ENCODE measurements at regions not wholly inside any gene's neighbourhood (a gene's known extent, or its start where the extent isn't known, plus 50 kb on each side); places are given as distances from the start of the nearest gene placed in this dataset.

DNA sequence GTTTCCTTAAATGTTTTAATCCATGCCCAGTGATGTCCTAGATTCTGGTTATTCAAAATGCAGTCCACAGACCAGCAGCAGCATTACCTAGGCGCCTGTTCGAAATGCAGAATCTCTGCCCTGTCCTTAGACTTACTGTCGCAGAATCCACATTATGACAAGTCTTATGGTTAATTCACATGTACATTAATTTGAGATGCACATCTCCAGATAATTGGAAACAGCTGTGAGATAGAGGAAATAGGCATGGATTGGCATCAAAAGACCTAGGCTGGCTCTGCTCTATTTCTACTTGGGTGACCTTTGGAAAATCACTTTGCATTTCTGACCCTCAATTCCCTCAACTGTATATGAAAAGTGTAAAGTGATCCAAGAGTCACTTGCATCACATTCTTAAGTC, 700.7 kb downstream of the DIAPH3 start:
- H3K27me3 ChIP-seq (replicated peaks; ENCODE audit: insufficient read depth, low read depth, low read length, poor library complexity): no peaks in the 10 kb centered on the region
- no peak overlapping the region for H3K27ac ChIP-seq (ENCODE audit: low read depth, low read length, poor library complexity, severe bottlenecking)
- H3K4me1 ChIP-seq (ENCODE audit: insufficient read depth, low read length, poor library complexity, severe bottlenecking): peaks cover 16% of the 10 kb centered on the region
- no TSS peak for BruUV-seq (replicated peaks)
- DNase-seq (ENCODE audit: low spot score): peak; percentile 50
- intact Hi-C loops (cut with micrococcal nuclease; ENCODE audit: unreplicated experiment): loop anchor here (5.0 kb wide), 1 partner anchor 214 kb away; no protein-coding TSS in a partner anchor
- no peak for TF ChIP-seq EZH2 (IDR thresholded peaks at IDR 0.05; ENCODE audit: borderline replicate concordance, low read depth, low read length, poor library complexity, severe bottlenecking)
- TF ChIP-seq, protein P1, sequence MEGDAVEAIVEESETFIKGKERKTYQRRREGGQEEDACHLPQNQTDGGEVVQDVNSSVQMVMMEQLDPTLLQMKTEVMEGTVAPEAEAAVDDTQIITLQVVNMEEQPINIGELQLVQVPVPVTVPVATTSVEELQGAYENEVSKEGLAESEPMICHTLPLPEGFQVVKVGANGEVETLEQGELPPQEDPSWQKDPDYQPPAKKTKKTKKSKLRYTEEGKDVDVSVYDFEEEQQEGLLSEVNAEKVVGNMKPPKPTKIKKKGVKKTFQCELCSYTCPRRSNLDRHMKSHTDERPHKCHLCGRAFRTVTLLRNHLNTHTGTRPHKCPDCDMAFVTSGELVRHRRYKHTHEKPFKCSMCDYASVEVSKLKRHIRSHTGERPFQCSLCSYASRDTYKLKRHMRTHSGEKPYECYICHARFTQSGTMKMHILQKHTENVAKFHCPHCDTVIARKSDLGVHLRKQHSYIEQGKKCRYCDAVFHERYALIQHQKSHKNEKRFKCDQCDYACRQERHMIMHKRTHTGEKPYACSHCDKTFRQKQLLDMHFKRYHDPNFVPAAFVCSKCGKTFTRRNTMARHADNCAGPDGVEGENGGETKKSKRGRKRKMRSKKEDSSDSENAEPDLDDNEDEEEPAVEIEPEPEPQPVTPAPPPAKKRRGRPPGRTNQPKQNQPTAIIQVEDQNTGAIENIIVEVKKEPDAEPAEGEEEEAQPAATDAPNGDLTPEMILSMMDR (conservative IDR thresholded peaks at IDR 0.05; ENCODE audit: low read depth, low read length): no peak
- H3K9me3 ChIP-seq (ENCODE audit: low read depth, low read length, poor library complexity, severe bottlenecking): no peaks in the 10 kb centered on the region
- ChIA-PET POLR2A (ENCODE audit: low non-redundant PET) (no interaction called here), CTCF (interaction anchor here (0.5 kb wide), 1 partner anchor 447 kb away, joined by 4 read pairs; no protein-coding TSS in a partner anchor)
- H3K36me3 ChIP-seq (ENCODE audit: insufficient read depth, low read length, poor library complexity, severe bottlenecking): no peaks in the 10 kb centered on the region
- no peak overlapping the region for H3K4me3 ChIP-seq (ENCODE audit: low read depth, low read length, poor library complexity, severe bottlenecking)

DNA sequence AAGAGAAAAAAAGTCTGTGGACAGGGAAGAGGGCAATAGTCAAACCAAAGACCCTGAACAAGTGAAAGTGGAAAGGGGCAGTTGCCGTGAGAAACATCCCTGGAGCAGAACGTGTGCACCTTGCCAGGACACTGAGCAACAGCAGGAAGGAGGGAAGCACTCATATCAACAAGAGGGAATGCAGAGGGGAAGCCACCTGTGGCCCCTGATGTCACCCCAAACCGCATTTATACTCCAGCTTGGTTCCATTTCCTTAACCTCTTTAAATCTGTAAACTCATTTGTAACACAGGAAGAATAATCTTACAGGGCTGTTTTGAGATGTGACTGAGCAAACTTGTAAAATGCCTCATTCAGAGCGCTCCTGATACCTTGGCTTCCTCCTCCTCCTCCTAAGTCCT, 698.8 kb downstream of the DIAPH3 start:
- no peak for TF ChIP-seq EZH2 (IDR thresholded peaks at IDR 0.05; ENCODE audit: borderline replicate concordance, low read depth, low read length, poor library complexity, severe bottlenecking)
- TF ChIP-seq, protein P1 (conservative IDR thresholded peaks at IDR 0.05; ENCODE audit: low read depth, low read length): no peak
- Histone ChIP-seq H3K36me3 (ENCODE audit: insufficient read depth, low read length, poor library complexity, severe bottlenecking) (no peaks in the 10 kb centered on the region), H3K9me3 (ENCODE audit: low read depth, low read length, poor library complexity, severe bottlenecking) (peaks cover 3% of the 10 kb centered on the region), H3K4me3 (ENCODE audit: low read depth, low read length, poor library complexity, severe bottlenecking) (no peak overlapping the region), H3K4me1 (ENCODE audit: insufficient read depth, low read length, poor library complexity, severe bottlenecking) (peaks cover 8% of the 10 kb centered on the region), H3K27ac (ENCODE audit: low read depth, low read length, poor library complexity, severe bottlenecking) (no peak overlapping the region), H3K27me3 (replicated peaks; ENCODE audit: insufficient read depth, low read depth, low read length, poor library complexity) (no peaks in the 10 kb centered on the region)
- ChIA-PET CTCF (no interaction called here), POLR2A (ENCODE audit: low non-redundant PET) (no interaction called here)
- intact Hi-C loops (cut with micrococcal nuclease; ENCODE audit: unreplicated experiment): loop anchor here (5.0 kb wide), 1 partner anchor 212 kb away; no protein-coding TSS in a partner anchor
- no TSS peak for BruUV-seq (replicated peaks)
- DNase-seq (ENCODE audit: low spot score): no peak

DNA sequence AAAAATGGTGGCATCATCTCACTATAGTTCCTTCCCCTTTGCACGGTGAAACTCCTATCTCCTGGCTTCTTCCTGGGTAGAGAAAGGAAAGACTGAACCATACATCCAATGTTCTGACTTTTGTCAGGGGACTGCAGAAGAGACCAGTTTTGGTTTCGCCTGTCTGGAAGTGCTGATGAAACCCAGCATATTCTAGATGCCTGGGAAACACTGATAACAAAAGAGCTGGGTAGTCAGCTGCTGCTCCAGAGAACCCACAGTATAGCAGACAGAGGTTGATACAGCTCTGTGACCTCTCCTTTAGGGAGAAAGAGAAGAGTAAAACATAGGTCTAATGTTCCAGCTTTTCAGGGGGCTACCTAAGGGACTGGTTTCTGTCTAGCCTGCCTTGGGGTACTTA, 695.3 kb downstream of the DIAPH3 start:
- H3K4me3 ChIP-seq (ENCODE audit: low read depth, low read length, poor library complexity, severe bottlenecking): no peak overlapping the region
- intact Hi-C loops (cut with micrococcal nuclease; ENCODE audit: unreplicated experiment): no loop called here
- TF ChIP-seq, protein P1 (conservative IDR thresholded peaks at IDR 0.05; ENCODE audit: low read depth, low read length): no peak
- no peak for TF ChIP-seq EZH2 (IDR thresholded peaks at IDR 0.05; ENCODE audit: borderline replicate concordance, low read depth, low read length, poor library complexity, severe bottlenecking)
- peaks cover 8% of the 10 kb centered on the region for H3K9me3 ChIP-seq (ENCODE audit: low read depth, low read length, poor library complexity, severe bottlenecking)
- no peak overlapping the region for H3K27ac ChIP-seq (ENCODE audit: low read depth, low read length, poor library complexity, severe bottlenecking)
- POLR2A ChIA-PET (ENCODE audit: low non-redundant PET): no interaction called here
- H3K4me1 ChIP-seq (ENCODE audit: insufficient read depth, low read length, poor library complexity, severe bottlenecking): peaks cover 3% of the 10 kb centered on the region
- H3K27me3 ChIP-seq (replicated peaks; ENCODE audit: insufficient read depth, low read depth, low read length, poor library complexity): no peaks in the 10 kb centered on the region
- no TSS peak for BruUV-seq (replicated peaks)
- no peaks in the 10 kb centered on the region for H3K36me3 ChIP-seq (ENCODE audit: insufficient read depth, low read length, poor library complexity, severe bottlenecking)
- CTCF ChIA-PET: no interaction called here
- no peak for DNase-seq (ENCODE audit: low spot score)

All from A673 (cell line).